ENCODE measurements at regions not wholly inside any gene's neighbourhood (a gene's known extent, or its start where the extent isn't known, plus 50 kb on each side); places are given as distances from the start of the nearest gene placed in this dataset.

GRCh38 chr19:30076751-30077670 is 135.0 kb downstream of the URI1 start:
- TF ChIP-seq CTCF (IDR thresholded peaks at IDR 0.05) = no peak
- TF ChIP-seq POLR2A (IDR thresholded peaks at IDR 0.05) = no peak
- TF ChIP-seq EP300 (IDR thresholded peaks at IDR 0.05) = no peak

Measured in upper lobe of left lung (tissue), 4 donors.